OCI-LY1 (cell line): ENCODE measurements at regions not wholly inside any gene's neighbourhood (a gene's known extent, or its start where the extent isn't known, plus 50 kb on each side); places are given as distances from the start of the nearest gene placed in this dataset.

Experiments
- EZH2 ChIP-seq: fragments of 200-600 bp; sonication (generic), shearing (Covaris generic); IDR thresholded peaks from 2 replicates; pipeline ENCODE4 v1.8.0; 2017; ENCODE audit warnings: borderline replicate concordance, mixed run types, mild to moderate bottlenecking, antibody characterized with exemption, low read length, moderate library complexity, mixed read lengths
- TF ChIP-seq, protein P1 (sequence below): fragments of 200-600 bp; sonication (generic), shearing (Covaris generic); IDR thresholded peaks from 2 replicates; pipeline ENCODE4 v1.5.1; 2017; ENCODE audit warnings: mild to moderate bottlenecking, antibody characterized with exemption, low read length, moderate library complexity, mixed read lengths

DNA sequence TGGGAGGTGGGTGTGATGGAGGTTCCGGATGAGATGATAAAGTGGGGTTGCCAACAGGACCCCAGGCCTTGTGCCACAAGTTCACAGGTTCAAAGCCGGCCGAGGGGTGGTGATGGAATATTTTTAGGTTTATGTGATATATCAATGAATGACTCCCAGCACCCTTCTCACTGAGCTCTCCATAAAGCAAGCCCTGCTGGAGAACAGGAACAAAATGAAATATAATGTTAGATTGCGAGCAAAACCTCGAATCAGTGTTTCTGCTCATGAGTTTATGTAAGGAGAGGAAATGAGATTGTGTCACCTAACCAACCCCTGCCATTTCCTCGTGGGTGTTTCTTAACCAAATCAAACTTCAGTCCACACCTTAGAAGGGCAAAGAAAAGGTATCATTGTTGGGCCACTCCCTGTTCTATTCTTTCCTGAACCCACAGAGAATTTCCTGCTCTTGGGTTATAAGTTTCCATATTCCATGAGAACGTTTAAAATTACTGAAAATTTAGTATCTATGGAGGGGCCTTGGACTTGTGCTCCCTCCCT lies 192.2 kb upstream of the EXOC2 start:
- TF ChIP-seq, protein P1, sequence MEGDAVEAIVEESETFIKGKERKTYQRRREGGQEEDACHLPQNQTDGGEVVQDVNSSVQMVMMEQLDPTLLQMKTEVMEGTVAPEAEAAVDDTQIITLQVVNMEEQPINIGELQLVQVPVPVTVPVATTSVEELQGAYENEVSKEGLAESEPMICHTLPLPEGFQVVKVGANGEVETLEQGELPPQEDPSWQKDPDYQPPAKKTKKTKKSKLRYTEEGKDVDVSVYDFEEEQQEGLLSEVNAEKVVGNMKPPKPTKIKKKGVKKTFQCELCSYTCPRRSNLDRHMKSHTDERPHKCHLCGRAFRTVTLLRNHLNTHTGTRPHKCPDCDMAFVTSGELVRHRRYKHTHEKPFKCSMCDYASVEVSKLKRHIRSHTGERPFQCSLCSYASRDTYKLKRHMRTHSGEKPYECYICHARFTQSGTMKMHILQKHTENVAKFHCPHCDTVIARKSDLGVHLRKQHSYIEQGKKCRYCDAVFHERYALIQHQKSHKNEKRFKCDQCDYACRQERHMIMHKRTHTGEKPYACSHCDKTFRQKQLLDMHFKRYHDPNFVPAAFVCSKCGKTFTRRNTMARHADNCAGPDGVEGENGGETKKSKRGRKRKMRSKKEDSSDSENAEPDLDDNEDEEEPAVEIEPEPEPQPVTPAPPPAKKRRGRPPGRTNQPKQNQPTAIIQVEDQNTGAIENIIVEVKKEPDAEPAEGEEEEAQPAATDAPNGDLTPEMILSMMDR = no peak
- TF ChIP-seq EZH2 = no peak
